Progenitor cell of endocrine pancreas (in vitro differentiated cells): ENCODE measurements at regions not wholly inside any gene's neighbourhood (a gene's known extent, or its start where the extent isn't known, plus 50 kb on each side); places are given as distances from the start of the nearest gene placed in this dataset.
"Not testable (repeated sequence)": the region's sequence is repeated elsewhere in the genome, so short reads cannot be mapped to it uniquely, and the experiment has no call there.

Experiments
- DNase-seq: peaks from one replicate; pipeline ENCODE4 v3.0.0; 2021; ENCODE audit warnings: low spot score; ENCODE audit not compliant: unreplicated experiment
- H3K27ac Mint-ChIP-seq: 2 replicates; pipeline ENCODE4 v1.8.0; 2021; ENCODE audit warnings: mild to moderate bottlenecking, moderate library complexity, mixed read lengths
- H3K27me3 Mint-ChIP-seq: 2 replicates; pipeline ENCODE4 v1.8.0; 2021; ENCODE audit warnings: mixed read lengths
- H3K36me3 Mint-ChIP-seq: 2 replicates; pipeline ENCODE4 v1.8.0; 2022; ENCODE audit warnings: mixed read lengths; ENCODE audit not compliant: insufficient read depth
- H3K4me1 Mint-ChIP-seq: 2 replicates; pipeline ENCODE4 v1.8.0; 2021; ENCODE audit warnings: low read depth, mixed read lengths
- H3K4me3 Mint-ChIP-seq: 2 replicates; pipeline ENCODE4 v1.8.0; 2021; ENCODE audit warnings: low read depth, mild to moderate bottlenecking, moderate library complexity, mixed read lengths
- H3K9me3 Mint-ChIP-seq: 2 replicates; pipeline ENCODE4 v1.8.0; 2021; ENCODE audit warnings: low read depth, mixed read lengths
- TF ChIP-seq, protein P1 (sequence below): fragments of 200-600 bp; sonication (generic); IDR thresholded peaks from one replicate; pipeline ENCODE4 v1.5.0; 2021; ENCODE audit warnings: antibody characterized with exemption, mild to moderate bottlenecking; ENCODE audit not compliant: unreplicated experiment

DNA sequence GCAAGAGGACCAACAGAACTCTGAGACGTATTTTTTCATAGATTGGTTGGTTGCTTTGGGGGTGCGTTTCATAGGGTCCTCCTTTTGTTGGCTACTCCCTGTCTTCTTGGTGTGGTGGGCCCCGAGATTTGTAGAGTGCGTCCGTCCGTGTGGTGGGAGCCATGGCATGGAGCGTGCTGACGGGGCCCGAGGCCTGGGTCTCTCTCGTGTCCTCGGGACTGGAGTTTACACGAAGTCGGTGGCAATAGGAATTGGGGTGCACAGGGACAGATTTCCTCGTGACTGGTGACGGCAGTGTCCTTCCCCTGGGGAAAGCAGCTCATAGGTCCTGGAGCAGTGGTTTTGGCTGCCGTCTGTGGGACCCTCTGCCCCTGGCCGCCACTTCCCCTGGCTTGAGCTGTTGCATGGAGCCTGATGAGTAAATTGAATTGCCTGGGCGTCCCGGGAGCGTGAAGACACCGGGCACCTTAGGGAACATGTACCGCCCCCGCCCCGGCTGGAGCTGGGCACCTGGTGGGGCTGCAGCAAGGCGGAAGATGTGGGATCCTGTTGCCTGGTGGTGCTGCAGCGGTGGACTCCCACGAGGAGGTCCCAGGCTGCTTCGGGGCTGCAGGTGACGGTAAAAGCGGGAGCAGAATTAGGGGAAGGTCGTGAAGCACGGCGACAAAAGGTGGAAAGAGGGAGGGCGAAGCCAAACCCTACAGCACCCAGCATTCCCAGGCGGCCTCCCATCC is 153.7 kb upstream of the ALG10B start:
- no peak for DNase-seq
- TF ChIP-seq, protein P1, sequence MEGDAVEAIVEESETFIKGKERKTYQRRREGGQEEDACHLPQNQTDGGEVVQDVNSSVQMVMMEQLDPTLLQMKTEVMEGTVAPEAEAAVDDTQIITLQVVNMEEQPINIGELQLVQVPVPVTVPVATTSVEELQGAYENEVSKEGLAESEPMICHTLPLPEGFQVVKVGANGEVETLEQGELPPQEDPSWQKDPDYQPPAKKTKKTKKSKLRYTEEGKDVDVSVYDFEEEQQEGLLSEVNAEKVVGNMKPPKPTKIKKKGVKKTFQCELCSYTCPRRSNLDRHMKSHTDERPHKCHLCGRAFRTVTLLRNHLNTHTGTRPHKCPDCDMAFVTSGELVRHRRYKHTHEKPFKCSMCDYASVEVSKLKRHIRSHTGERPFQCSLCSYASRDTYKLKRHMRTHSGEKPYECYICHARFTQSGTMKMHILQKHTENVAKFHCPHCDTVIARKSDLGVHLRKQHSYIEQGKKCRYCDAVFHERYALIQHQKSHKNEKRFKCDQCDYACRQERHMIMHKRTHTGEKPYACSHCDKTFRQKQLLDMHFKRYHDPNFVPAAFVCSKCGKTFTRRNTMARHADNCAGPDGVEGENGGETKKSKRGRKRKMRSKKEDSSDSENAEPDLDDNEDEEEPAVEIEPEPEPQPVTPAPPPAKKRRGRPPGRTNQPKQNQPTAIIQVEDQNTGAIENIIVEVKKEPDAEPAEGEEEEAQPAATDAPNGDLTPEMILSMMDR: no peak
- peaks cover 3% of the 10 kb centered on the region for H3K36me3 Mint-ChIP-seq
- H3K27ac Mint-ChIP-seq: no peak overlapping the region
- peaks cover 32% of the 10 kb centered on the region for H3K9me3 Mint-ChIP-seq
- H3K4me1 Mint-ChIP-seq: no peaks in the 10 kb centered on the region
- no peak overlapping the region for H3K4me3 Mint-ChIP-seq
- no peaks in the 10 kb centered on the region for H3K27me3 Mint-ChIP-seq

DNA sequence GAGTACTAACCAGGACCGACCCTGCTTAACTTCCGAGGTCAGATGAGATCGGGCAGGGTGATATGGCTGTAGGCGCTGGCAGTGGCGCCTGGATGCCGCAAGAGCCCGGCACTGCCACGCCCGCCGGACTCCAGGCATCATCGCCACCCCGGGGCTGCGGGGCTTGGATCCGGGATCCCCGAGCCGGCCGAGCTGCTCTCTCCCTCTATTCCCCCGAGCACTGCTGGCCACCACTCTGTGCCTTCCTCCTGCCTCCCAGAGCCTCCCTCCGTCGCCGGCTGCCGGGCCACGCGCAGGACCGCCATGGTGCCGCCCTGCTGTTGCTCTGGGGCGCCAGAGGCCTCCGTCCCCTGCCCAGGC is 153.2 kb upstream of the ALG10B start:
- H3K27me3 Mint-ChIP-seq: no peaks in the 10 kb centered on the region
- no peak for DNase-seq
- H3K36me3 Mint-ChIP-seq: peaks cover 3% of the 10 kb centered on the region

DNA sequence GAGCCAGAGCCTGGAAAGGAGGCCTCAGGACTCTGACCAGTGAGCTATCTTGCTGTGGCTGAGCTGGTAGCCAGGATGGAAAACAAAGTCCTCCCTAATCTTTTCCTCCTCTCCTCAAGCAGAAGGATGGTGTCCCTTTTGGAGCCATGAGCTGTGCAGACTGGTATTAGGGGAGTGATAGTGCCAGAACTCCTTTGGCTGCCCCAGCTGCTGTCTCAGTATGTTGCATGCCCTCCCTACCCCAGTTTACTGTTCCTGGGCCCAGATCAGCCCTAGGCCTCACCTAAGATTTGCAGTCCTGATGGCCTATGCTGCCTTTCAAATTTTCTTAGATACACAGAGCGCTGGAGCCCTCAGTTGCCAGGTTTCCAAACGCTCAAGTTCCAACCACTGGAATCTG is 150.3 kb upstream of the ALG10B start:
- Mint-ChIP-seq H3K27me3 (no peaks in the 10 kb centered on the region), H3K36me3 (peaks cover 3% of the 10 kb centered on the region), H3K9me3 (peaks cover 46% of the 10 kb centered on the region), H3K4me1 (no peaks in the 10 kb centered on the region), H3K4me3 (no peak overlapping the region), H3K27ac (no peak overlapping the region)
- TF ChIP-seq, protein P1: no peak
- no peak for DNase-seq

More for the DNA sequence above, 153.2 kb upstream of the ALG10B start:
- H3K4me3 Mint-ChIP-seq: no peak overlapping the region
- TF ChIP-seq, protein P1: no peak
- no peaks in the 10 kb centered on the region for H3K4me1 Mint-ChIP-seq
- peaks cover 32% of the 10 kb centered on the region for H3K9me3 Mint-ChIP-seq
- H3K27ac Mint-ChIP-seq: no peak overlapping the region

DNA sequence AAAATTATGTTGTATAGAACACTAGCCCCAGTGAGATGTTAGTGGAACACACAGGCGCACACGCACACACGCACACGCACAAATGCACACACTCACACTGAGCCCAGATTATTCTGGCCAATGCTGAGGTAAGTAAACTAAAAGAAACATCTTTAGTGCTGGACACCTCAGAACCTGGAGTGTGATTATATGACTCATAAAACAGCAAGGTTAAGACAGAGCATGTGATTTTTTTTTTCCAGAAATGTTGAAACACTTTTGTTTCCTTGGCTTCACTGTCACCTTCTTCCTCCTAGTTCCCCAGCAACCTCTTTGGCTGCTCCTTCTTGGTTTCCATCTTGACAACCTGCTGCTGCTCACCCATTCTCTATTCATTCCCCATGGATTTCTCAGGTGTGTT is 141.0 kb upstream of the ALG10B start:
- H3K9me3 Mint-ChIP-seq: peaks cover 70% of the 10 kb centered on the region
- H3K36me3 Mint-ChIP-seq: no peaks in the 10 kb centered on the region

GRCh38 chr12:38183617-38184016 is 133.0 kb upstream of the ALG10B start:
- H3K9me3 Mint-ChIP-seq: peaks cover 49% of the 10 kb centered on the region
- not testable (repeated sequence) for H3K4me1 Mint-ChIP-seq, H3K4me3 Mint-ChIP-seq, H3K27me3 Mint-ChIP-seq, DNase-seq, H3K27ac Mint-ChIP-seq, H3K36me3 Mint-ChIP-seq

More for the DNA sequence above, 141.0 kb upstream of the ALG10B start:
- no peak overlapping the region for H3K27ac Mint-ChIP-seq
- DNase-seq: no peak
- H3K4me1 Mint-ChIP-seq: no peaks in the 10 kb centered on the region
- no peaks in the 10 kb centered on the region for H3K27me3 Mint-ChIP-seq
- TF ChIP-seq, protein P1: no peak
- no peak overlapping the region for H3K4me3 Mint-ChIP-seq

- DNase-seq, H3K4me3 Mint-ChIP-seq, H3K27ac Mint-ChIP-seq, H3K4me1 Mint-ChIP-seq, H3K36me3 Mint-ChIP-seq, H3K27me3 Mint-ChIP-seq: not testable (repeated sequence)
- H3K9me3 Mint-ChIP-seq: peaks cover 43% of the 10 kb centered on the region
Observed at GRCh38 chr12:38197286-38197685, 119.3 kb upstream of the ALG10B start.
